ENCODE measurements at regions not wholly inside any gene's neighbourhood (a gene's known extent, or its start where the extent isn't known, plus 50 kb on each side); places are given as distances from the start of the nearest gene placed in this dataset.

DNA sequence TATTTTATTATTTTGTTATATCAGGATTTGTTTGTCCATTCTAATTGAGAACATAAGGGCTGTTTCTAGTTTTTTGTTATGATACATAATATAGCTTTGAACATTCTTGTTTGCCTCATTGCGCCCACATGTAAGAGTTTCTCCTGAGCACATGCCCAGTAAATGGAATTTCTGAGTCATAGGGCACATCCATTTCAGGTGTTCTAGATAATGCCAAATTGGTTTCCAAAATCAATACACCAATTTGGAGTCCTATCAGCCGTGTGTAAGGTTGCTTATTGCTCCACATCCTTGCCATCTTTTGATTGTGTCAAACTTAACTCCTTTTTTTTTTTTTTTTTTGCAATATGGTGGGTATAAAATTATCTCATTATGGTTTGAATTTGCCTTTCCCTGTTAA, 97.9 kb upstream of the RESF1 start:
- TF ChIP-seq CTCF (conservative IDR thresholded peaks at IDR 0.05; ENCODE audit: low read length): no peak
- TF ChIP-seq EZH2phosphoT487 (IDR thresholded peaks at IDR 0.05; ENCODE audit: borderline replicate concordance): no peak

Data from Loucy (cell line).